ENCODE measurements at regions not wholly inside any gene's neighbourhood (a gene's known extent, or its start where the extent isn't known, plus 50 kb on each side); places are given as distances from the start of the nearest gene placed in this dataset.
A peak's percentile ranks its signal among the peaks of the same experiment; 100 is the strongest.

GRCh38 chr12:19849208-19849607 is 409.9 kb downstream of the AEBP2 start:
- no peak overlapping the region for H3K4me3 ChIP-seq
- intact Hi-C loops (cut with DNase I) = loop anchor here in 4 of 10 donors (5.0 to 10.0 kb wide), 4 partner anchors 46 to 528 kb away; no protein-coding TSS in a partner anchor
- no peak for TF ChIP-seq CTCF (IDR thresholded peaks at IDR 0.05)
- WGBS, 2 donors = 80 to 82% methylated on average over 2 of the region's 2 CpGs
- H3K27me3 ChIP-seq = no peaks in the 10 kb centered on the region
- peaks cover 0 to 27% (median 19%) of the 10 kb centered on the region in 9 donors for H3K4me1 ChIP-seq
- H3K9me3 ChIP-seq = peaks cover 0 to 23% (median 7%) of the 10 kb centered on the region in 11 donors
- DNase-seq (no peak), ATAC-seq (no peak)
- H3K27ac ChIP-seq = peak overlapping the region in 5 of 10 donors; percentile 16 to 91 (median 87)
- no peaks in the 10 kb centered on the region for H3K36me3 ChIP-seq

- ATAC-seq (peak in 3 of 8 donors; percentile 4 to 43 (median 27)), DNase-seq (peak in 1 of 2 donors; percentile 29)
- intact Hi-C loops (cut with DNase I) = loop anchor here in 1 of 10 donors (5.0 kb wide), 1 partner anchor 42 kb away; no protein-coding TSS in a partner anchor
- H3K4me3 ChIP-seq = no peak overlapping the region
- no peak for TF ChIP-seq CTCF (IDR thresholded peaks at IDR 0.05)
- H3K4me1 ChIP-seq = peaks cover 0 to 27% (median 21%) of the 10 kb centered on the region in 9 donors
- no peaks in the 10 kb centered on the region for H3K27me3 ChIP-seq
- WGBS, 2 donors = 79 to 84% methylated on average over 11 of the region's 11 CpGs
- H3K27ac ChIP-seq = peak overlapping the region in 5 of 10 donors; percentile 2 to 32 (median 18)
- peaks cover 0 to 23% (median 7%) of the 10 kb centered on the region in 11 donors for H3K9me3 ChIP-seq
- H3K36me3 ChIP-seq = no peaks in the 10 kb centered on the region
These were observed 411.2 kb downstream of the AEBP2 start for GRCh38 chr12:19850346-19851065.

- peak overlapping the region in 3 of 10 donors; percentile 9 to 25 (median 13) for H3K27ac ChIP-seq
- no peaks in the 10 kb centered on the region for H3K27me3 ChIP-seq
- peaks cover 0 to 34% (median 15%) of the 10 kb centered on the region in 9 donors for H3K4me1 ChIP-seq
- no peak for TF ChIP-seq CTCF (IDR thresholded peaks at IDR 0.05)
- ATAC-seq = no peak
- H3K9me3 ChIP-seq = peaks cover 0 to 23% (median 7%) of the 10 kb centered on the region in 11 donors
- no peaks in the 10 kb centered on the region for H3K36me3 ChIP-seq
- intact Hi-C loops (cut with DNase I) = loop anchor here in 1 of 10 donors (5.0 kb wide), 1 partner anchor 40 kb away; no protein-coding TSS in a partner anchor
- H3K4me3 ChIP-seq = no peak overlapping the region
- WGBS, 2 donors = 65 to 78% methylated on average over 5 of the region's 5 CpGs
- no peak for DNase-seq
These were observed 413.0 kb downstream of the AEBP2 start for GRCh38 chr12:19852100-19852855.

GRCh38 chr12:19855851-19856250 is 416.6 kb downstream of the AEBP2 start:
- no peaks in the 10 kb centered on the region for H3K36me3 ChIP-seq
- H3K27me3 ChIP-seq = no peaks in the 10 kb centered on the region
- intact Hi-C loops (cut with DNase I) = no loop called here
- 37 to 45% methylated on average over 4 of the region's 4 CpGs for WGBS, 2 donors
- H3K27ac ChIP-seq = peak overlapping the region in 9 of 10 donors; percentile 26 to 82 (median 70)
- no peak for TF ChIP-seq CTCF (IDR thresholded peaks at IDR 0.05)
- peaks cover 0 to 25% (median 8%) of the 10 kb centered on the region in 9 donors for H3K4me1 ChIP-seq
- ATAC-seq = peak in 3 of 8 donors; percentile 12 to 41 (median 23)
- DNase-seq = no peak
- H3K9me3 ChIP-seq = peaks cover 0 to 22% (median 0%) of the 10 kb centered on the region in 11 donors
- H3K4me3 ChIP-seq = peak overlapping the region in 2 of 10 donors; percentile 15 to 30

Data from heart right ventricle (tissue), 16 donors.